Pancreas (tissue), 10 donors: ENCODE measurements at regions not wholly inside any gene's neighbourhood (a gene's known extent, or its start where the extent isn't known, plus 50 kb on each side); places are given as distances from the start of the nearest gene placed in this dataset.

Experiments used
- ATAC-seq, 4 donors: fragments of 200-7000 bp; cut with Tn5 transposase; one replicate each; pipeline versions ENCODE4 v1.8.0 to v1.9.1; 2020; ENCODE audit warnings: mild to moderate bottlenecking in 4 of 4, moderate library complexity in 4 of 4
- DNase-seq, 6 donors: peaks; one replicate each; pipeline ENCODE4 v3.0.0-alpha.2; 2020
- FAIRE-seq: peaks from 2 replicates; lab custom pipeline; 2012; peaks lifted over from hg19 to GRCh38; lab: Jason Lieb, UNC
- H3K27ac ChIP-seq, 4 donors: fragments of 200-600 bp; sonication (generic); 1 replicate in 3 of 4; 2 replicates in 1 of 4; pipeline versions ENCODE4 v1.5.0 to v1.8.0; 2020
- H3K27me3 ChIP-seq, 4 donors: fragments of 200-600 bp; one replicate each; pipeline ENCODE4 v1.8.0; 2021
- H3K36me3 ChIP-seq, 3 donors: fragments of 200-600 bp; sonication (generic) in 1 of 3; one replicate each; pipeline versions ENCODE4 v1.5.0 to v1.8.0; 2020 to 2021
- H3K4me1 ChIP-seq, 3 donors: fragments of 200-600 bp; one replicate each; pipeline ENCODE4 v1.8.0; 2021
- H3K4me3 ChIP-seq, 4 donors: fragments of 200-600 bp; sonication (generic) in 2 of 4; one replicate each; pipeline versions ENCODE4 v1.5.0 to v1.8.0; 2020 to 2021
- H3K9me3 ChIP-seq, 4 donors: fragments of 200-600 bp; one replicate each; pipeline ENCODE4 v1.8.0; 2021
- WGBS, 2 donors: extraction: QIAGEN DNeasy Blood & Tissue Kit; methylation state at CpG; one replicate each; pipeline ENCODE4 v1.1.7; 2013; 5-methylcytosine and 5-hydroxymethylcytosine counted together
- intact Hi-C, 3 donors: fragments of 100-400 bp; cut with DNase I; formaldehyde crosslinking; loops; one replicate each; pipeline versions ENCODE4 v1.11.1 to v1.14.2; 2022
- TF ChIP-seq, protein P1 (sequence below), 4 donors: fragments of 200-600 bp; sonication (generic) in 3 of 4; IDR thresholded peaks; one replicate each; pipeline versions ENCODE4 v1.5.0 to v1.8.0; 2021; ENCODE audit warnings: antibody characterized with exemption in 4 of 4
- donor health status: healthy with polysubstance abuse.
- donor health status: DM: no; HTN: no; CAD: no; lungs with moderate emphysema.
- donor health status: DM: no; HTN: no; CAD: no.
- donor health status: control.
- donor health status: control.
- donor health status: Bipolar disorder and iron deficiency.
- donor health status: DM: yes; HTN: yes; CAD: no.
- donor health status: DM: no; HTN: no; CAD: no.
- donor health status: DM: no; HTN: no; CAD: no.
- donor health status: DM: yes; HTN: yes; CAD: no.

DNA sequence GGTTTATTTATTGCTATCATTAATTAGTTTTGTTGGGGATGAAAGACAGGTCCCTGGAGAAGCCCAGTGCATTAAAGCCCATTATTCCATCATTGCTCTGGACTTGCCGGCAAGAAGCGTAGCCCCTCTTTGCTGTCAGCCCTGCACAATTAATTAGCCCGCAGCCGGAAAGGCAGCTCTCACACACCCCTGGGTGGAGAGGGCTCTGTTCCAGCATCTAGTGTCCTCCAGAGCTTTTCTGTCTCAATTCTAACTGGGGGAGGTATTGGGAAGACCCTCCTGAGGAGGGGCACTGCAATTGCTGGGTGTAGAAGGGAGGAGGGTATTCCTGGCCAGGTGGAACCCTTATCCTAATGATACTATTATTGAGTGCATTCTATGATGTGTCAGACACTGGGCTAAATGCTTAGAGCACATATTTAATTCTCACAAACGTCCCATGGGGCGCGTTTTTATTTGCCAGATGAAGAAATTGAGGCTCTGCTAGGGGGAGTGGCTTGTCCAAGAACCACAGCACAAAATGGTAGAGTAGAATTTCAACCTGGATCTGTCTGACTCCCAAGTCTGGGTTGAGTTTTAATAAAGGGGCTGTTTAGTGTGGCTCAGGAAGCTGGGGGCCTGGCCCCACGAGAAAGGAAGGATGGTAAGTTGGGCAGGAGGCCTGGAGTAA is 148.1 kb upstream of the PCBD1 start:
- DNase-seq (no peak), FAIRE-seq (no peak)

DNA sequence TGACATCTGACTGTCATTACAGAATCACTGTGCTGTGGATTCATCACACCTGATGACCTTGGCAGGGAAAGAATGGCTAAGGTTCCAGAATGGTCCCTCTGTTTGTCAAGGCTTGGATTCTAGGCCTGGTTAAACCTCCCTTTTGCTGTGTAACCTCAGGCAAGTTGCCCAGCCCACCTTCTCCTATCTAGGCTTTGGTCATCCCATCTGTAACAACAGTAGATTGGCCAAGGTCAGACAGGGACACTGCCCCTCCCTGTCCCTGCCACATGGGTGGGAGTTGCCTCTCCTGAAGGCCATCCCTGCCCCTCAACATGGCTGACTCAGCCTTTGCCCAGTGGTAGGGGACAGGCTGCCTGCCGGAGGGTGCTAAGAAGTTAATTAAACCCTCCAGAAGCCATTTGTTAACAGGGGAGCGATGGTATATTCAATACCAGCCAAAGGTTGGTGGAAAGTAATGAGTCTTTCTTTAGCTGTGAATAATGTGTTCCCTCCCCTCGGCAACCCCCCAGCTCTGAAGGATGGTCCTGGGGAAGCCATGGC is 149.8 kb upstream of the PCBD1 start:
- TF ChIP-seq, protein P1, sequence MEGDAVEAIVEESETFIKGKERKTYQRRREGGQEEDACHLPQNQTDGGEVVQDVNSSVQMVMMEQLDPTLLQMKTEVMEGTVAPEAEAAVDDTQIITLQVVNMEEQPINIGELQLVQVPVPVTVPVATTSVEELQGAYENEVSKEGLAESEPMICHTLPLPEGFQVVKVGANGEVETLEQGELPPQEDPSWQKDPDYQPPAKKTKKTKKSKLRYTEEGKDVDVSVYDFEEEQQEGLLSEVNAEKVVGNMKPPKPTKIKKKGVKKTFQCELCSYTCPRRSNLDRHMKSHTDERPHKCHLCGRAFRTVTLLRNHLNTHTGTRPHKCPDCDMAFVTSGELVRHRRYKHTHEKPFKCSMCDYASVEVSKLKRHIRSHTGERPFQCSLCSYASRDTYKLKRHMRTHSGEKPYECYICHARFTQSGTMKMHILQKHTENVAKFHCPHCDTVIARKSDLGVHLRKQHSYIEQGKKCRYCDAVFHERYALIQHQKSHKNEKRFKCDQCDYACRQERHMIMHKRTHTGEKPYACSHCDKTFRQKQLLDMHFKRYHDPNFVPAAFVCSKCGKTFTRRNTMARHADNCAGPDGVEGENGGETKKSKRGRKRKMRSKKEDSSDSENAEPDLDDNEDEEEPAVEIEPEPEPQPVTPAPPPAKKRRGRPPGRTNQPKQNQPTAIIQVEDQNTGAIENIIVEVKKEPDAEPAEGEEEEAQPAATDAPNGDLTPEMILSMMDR (IDR thresholded peaks at IDR 0.05), result no peak
- H3K9me3 ChIP-seq, result no peaks in the 10 kb centered on the region
- intact Hi-C loops, result no loop called here
- no peaks in the 10 kb centered on the region for H3K27me3 ChIP-seq
- no peaks in the 10 kb centered on the region for H3K4me1 ChIP-seq
- no peak overlapping the region for H3K4me3 ChIP-seq
- H3K27ac ChIP-seq, result no peak overlapping the region
- ATAC-seq, result no peak
- no peaks in the 10 kb centered on the region for H3K36me3 ChIP-seq
- WGBS, 2 donors, result 63 to 65% methylated on average over 3 of the region's 3 CpGs
- FAIRE-seq, result no peak
- DNase-seq, result no peak

More for the DNA sequence above, 148.1 kb upstream of the PCBD1 start:
- intact Hi-C loops, result no loop called here
- no peak for ATAC-seq
- Histone ChIP-seq H3K27ac (no peak overlapping the region), H3K27me3 (no peaks in the 10 kb centered on the region), H3K4me1 (no peaks in the 10 kb centered on the region), H3K4me3 (no peak overlapping the region), H3K9me3 (no peaks in the 10 kb centered on the region), H3K36me3 (no peaks in the 10 kb centered on the region)
- TF ChIP-seq, protein P1 (IDR thresholded peaks at IDR 0.05), result no peak
- 72 to 76% methylated on average over 8 of the region's 8 CpGs for WGBS, 2 donors

DNA sequence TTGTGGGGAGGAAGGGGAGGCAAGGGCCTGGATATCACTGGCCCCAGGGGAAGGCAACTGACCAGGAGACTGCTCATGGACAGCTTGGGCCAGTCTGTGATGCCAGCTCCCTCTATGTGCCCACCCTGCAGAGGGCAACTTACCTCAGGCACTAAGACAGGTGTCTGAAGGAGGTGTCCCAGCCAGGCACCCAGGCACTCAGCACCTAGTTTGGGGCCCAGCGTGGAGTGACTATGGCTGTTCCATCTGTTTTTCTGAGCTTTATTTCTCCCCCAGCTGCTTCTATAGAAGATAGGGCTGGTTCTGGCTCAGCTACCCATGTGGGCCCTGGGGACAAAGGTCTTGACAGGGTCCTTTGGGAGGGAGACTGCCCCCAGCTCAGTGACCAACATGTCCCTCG is 150.6 kb upstream of the PCBD1 start:
- no peak for FAIRE-seq
- intact Hi-C loops, result no loop called here
- TF ChIP-seq, protein P1 (IDR thresholded peaks at IDR 0.05), result no peak

DNA sequence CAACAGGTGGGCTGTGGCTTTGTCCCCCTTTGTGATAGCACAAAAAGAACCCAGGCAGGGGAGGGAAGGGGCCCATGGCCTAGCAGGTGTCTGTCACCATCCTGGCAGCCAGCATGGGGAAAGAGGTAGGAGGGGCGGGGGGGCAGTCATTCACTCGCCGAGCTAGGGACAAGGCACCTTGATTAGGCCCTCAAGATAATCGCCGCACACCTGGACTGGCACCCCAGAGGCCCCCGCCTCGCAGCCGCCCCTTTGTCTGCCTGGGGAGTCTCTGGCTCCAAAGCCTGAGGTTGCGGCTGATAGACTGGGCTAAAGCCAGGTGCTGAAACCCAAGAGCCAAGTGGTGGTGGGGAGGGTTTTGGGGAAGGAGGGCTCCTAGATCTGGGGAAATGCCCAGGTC is 151.2 kb upstream of the PCBD1 start:
- H3K4me3 ChIP-seq, result no peak overlapping the region
- TF ChIP-seq, protein P1 (IDR thresholded peaks at IDR 0.05), result no peak
- DNase-seq, result no peak
- H3K27me3 ChIP-seq, result no peaks in the 10 kb centered on the region
- H3K36me3 ChIP-seq, result no peaks in the 10 kb centered on the region
- intact Hi-C loops, result no loop called here
- FAIRE-seq, result no peak
- H3K4me1 ChIP-seq, result no peaks in the 10 kb centered on the region
- no peak for ATAC-seq
- no peak overlapping the region for H3K27ac ChIP-seq
- H3K9me3 ChIP-seq, result no peaks in the 10 kb centered on the region
- WGBS, 2 donors, result 80 to 85% methylated on average over 9 of the region's 9 CpGs

More for the DNA sequence above, 150.6 kb upstream of the PCBD1 start:
- no peaks in the 10 kb centered on the region for H3K4me1 ChIP-seq
- no peaks in the 10 kb centered on the region for H3K36me3 ChIP-seq
- H3K27me3 ChIP-seq, result no peaks in the 10 kb centered on the region
- ATAC-seq, result no peak
- H3K4me3 ChIP-seq, result no peak overlapping the region
- H3K27ac ChIP-seq, result no peak overlapping the region
- H3K9me3 ChIP-seq, result no peaks in the 10 kb centered on the region
- 95 to 97% methylated on average over 2 of the region's 2 CpGs for WGBS, 2 donors
- DNase-seq, result no peak

DNA sequence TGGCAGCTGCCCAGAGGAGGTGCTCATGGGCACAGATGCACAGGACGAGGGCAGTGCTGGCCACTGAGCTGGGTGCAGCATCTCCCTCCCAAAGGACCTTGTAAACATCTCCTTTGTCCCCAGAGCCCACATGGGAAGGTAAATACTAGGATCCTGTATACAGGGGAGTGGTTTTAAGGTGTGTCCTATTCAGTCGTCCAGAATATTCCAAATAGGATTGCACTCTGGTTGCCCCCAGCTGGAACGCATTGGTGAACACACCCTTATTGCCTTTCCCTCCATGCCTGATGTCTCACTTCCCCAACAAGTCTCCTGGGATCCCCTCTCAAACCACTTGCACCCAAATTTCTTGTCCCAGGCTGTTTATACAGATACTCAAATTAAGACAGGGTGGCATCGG is 152.0 kb upstream of the PCBD1 start:
- DNase-seq (no peak), FAIRE-seq (no peak), ATAC-seq (no peak)
- Histone ChIP-seq H3K4me1 (peaks cover 0 to 6% (median 2%) of the 10 kb centered on the region in 3 donors), H3K27ac (no peak overlapping the region), H3K27me3 (no peaks in the 10 kb centered on the region), H3K4me3 (no peak overlapping the region), H3K36me3 (no peaks in the 10 kb centered on the region), H3K9me3 (no peaks in the 10 kb centered on the region)
- WGBS, 2 donors, result 65 to 76% methylated on average over 4 of the region's 4 CpGs
- intact Hi-C loops, result no loop called here
- TF ChIP-seq, protein P1 (IDR thresholded peaks at IDR 0.05), result no peak
